GM20000 (cell line): ENCODE measurements at regions not wholly inside any gene's neighbourhood (a gene's known extent, or its start where the extent isn't known, plus 50 kb on each side); places are given as distances from the start of the nearest gene placed in this dataset.
A peak's percentile ranks its signal among the peaks of the same experiment; 100 is the strongest.

Experiments used
- DNase-seq: peaks from one replicate; pipeline ENCODE4 v3.0.0; 2012; ENCODE audit warnings: low spot score
- CTCF ChIP-seq: IDR thresholded peaks from 2 replicates; pipeline ENCODE4 v1.5.1; 2012; ENCODE audit warnings: mild to moderate bottlenecking, control low read depth; ENCODE audit errors: extremely low read depth, missing control alignments

- no peak for DNase-seq
- TF ChIP-seq CTCF, result no peak
Measured at GRCh38 chr5:128662997-128663396, 125.0 kb upstream of the FBN2 start.

GRCh38 chr5:128665747-128666355 is 127.8 kb upstream of the FBN2 start:
- TF ChIP-seq CTCF, result no peak
- DNase-seq, result no peak

- TF ChIP-seq CTCF, result peak; percentile 12
- DNase-seq, result no peak
Measured at GRCh38 chr5:128667152-128667551, 129.1 kb upstream of the FBN2 start.

- TF ChIP-seq CTCF, result no peak
- no peak for DNase-seq
Measured at GRCh38 chr5:128667751-128668150, 129.7 kb upstream of the FBN2 start.

- no peak for TF ChIP-seq CTCF
- DNase-seq, result no peak
Measured at GRCh38 chr5:128668921-128669320, 130.9 kb upstream of the FBN2 start.

- TF ChIP-seq CTCF, result no peak
- DNase-seq, result no peak
Measured at GRCh38 chr5:128669803-128670202, 131.8 kb upstream of the FBN2 start.

GRCh38 chr5:128671943-128672342 is 133.9 kb upstream of the FBN2 start:
- DNase-seq, result no peak

More at GRCh38 chr5:128671943-128672342, 133.9 kb upstream of the FBN2 start:
- no peak for TF ChIP-seq CTCF
